ACC112 (cell line): ENCODE measurements at regions not wholly inside any gene's neighbourhood (a gene's known extent, or its start where the extent isn't known, plus 50 kb on each side); places are given as distances from the start of the nearest gene placed in this dataset.

Experiments used
- H2AFZ ChIP-seq: fragments of 200-600 bp; sonication (generic); one replicate; pipeline ENCODE4 v1.6.0; 2017; ENCODE audit warnings: antibody characterized with exemption, low read length; ENCODE audit not compliant: unreplicated experiment
- H3K27ac ChIP-seq: fragments of 200-600 bp; sonication (generic); 2 replicates; pipeline ENCODE4 v1.5.1; 2014; ENCODE audit warnings: low read depth, mild to moderate bottlenecking, antibody characterized with exemption, low read length, moderate library complexity
- H3K27me3 ChIP-seq: fragments of 200-600 bp; sonication (generic); 2 replicates; pipeline ENCODE4 v1.6.1; 2014; ENCODE audit warnings: mild to moderate bottlenecking, antibody characterized with exemption, low read length, moderate library complexity, mixed read lengths; ENCODE audit not compliant: insufficient read depth
- H3K36me3 ChIP-seq: fragments of 200-600 bp; sonication (generic); 2 replicates; pipeline ENCODE4 v1.6.1; 2016; ENCODE audit warnings: mild to moderate bottlenecking, antibody characterized with exemption, low read length, moderate library complexity, mixed read lengths; ENCODE audit not compliant: insufficient read depth
- H3K4me1 ChIP-seq: fragments of 200-600 bp; sonication (generic); one replicate; pipeline ENCODE4 v1.6.1; 2016; ENCODE audit warnings: low read length, mixed read lengths; ENCODE audit not compliant: insufficient read depth, unreplicated experiment, control insufficient read depth
- H3K4me3 ChIP-seq: fragments of 200-600 bp; sonication (generic); 2 replicates; pipeline ENCODE4 v1.5.1; 2014; ENCODE audit warnings: mild to moderate bottlenecking, low read depth, low read length
- H3K79me2 ChIP-seq: fragments of 200-600 bp; sonication (generic); one replicate; pipeline ENCODE4 v1.6.0; 2016; ENCODE audit warnings: low read length; ENCODE audit not compliant: control insufficient read depth, unreplicated experiment, insufficient read depth

- no peak overlapping the region for H3K4me3 ChIP-seq
- no peaks in the 10 kb centered on the region for H3K79me2 ChIP-seq
- no peaks in the 10 kb centered on the region for H3K27me3 ChIP-seq
- no peaks in the 10 kb centered on the region for H3K36me3 ChIP-seq
- no peak overlapping the region for H2AFZ ChIP-seq
- no peaks in the 10 kb centered on the region for H3K4me1 ChIP-seq
- H3K27ac ChIP-seq: no peak overlapping the region
Measured at GRCh38 chr9:106314476-106314875, 548.5 kb upstream of the ZNF462 start.

GRCh38 chr9:106321394-106322180 lies 541.4 kb upstream of the ZNF462 start:
- no peaks in the 10 kb centered on the region for H3K79me2 ChIP-seq
- H2AFZ ChIP-seq: no peak overlapping the region
- H3K27me3 ChIP-seq: no peaks in the 10 kb centered on the region
- no peaks in the 10 kb centered on the region for H3K36me3 ChIP-seq
- no peak overlapping the region for H3K4me3 ChIP-seq
- no peaks in the 10 kb centered on the region for H3K4me1 ChIP-seq
- H3K27ac ChIP-seq: no peak overlapping the region

- no peaks in the 10 kb centered on the region for H3K4me1 ChIP-seq
- H3K27ac ChIP-seq: no peak overlapping the region
- no peaks in the 10 kb centered on the region for H3K27me3 ChIP-seq
- no peak overlapping the region for H2AFZ ChIP-seq
- H3K36me3 ChIP-seq: no peaks in the 10 kb centered on the region
- no peaks in the 10 kb centered on the region for H3K79me2 ChIP-seq
- H3K4me3 ChIP-seq: no peak overlapping the region
Measured at GRCh38 chr9:106322706-106323245, 540.2 kb upstream of the ZNF462 start.

GRCh38 chr9:106324053-106324585 lies 538.8 kb upstream of the ZNF462 start:
- Histone ChIP-seq H3K79me2 (no peaks in the 10 kb centered on the region), H3K4me1 (no peaks in the 10 kb centered on the region), H2AFZ (no peak overlapping the region), H3K27me3 (no peaks in the 10 kb centered on the region), H3K4me3 (no peak overlapping the region), H3K36me3 (no peaks in the 10 kb centered on the region), H3K27ac (no peak overlapping the region)

- H3K27me3 ChIP-seq: no peaks in the 10 kb centered on the region
- no peaks in the 10 kb centered on the region for H3K36me3 ChIP-seq
- no peaks in the 10 kb centered on the region for H3K4me1 ChIP-seq
- no peaks in the 10 kb centered on the region for H3K79me2 ChIP-seq
- H3K4me3 ChIP-seq: no peak overlapping the region
- H2AFZ ChIP-seq: no peak overlapping the region
- no peak overlapping the region for H3K27ac ChIP-seq
Measured at GRCh38 chr9:106324591-106325280, 538.2 kb upstream of the ZNF462 start.

- no peak overlapping the region for H3K27ac ChIP-seq
- H3K27me3 ChIP-seq: no peaks in the 10 kb centered on the region
- H3K36me3 ChIP-seq: no peaks in the 10 kb centered on the region
- H3K79me2 ChIP-seq: no peaks in the 10 kb centered on the region
- no peak overlapping the region for H3K4me3 ChIP-seq
- no peaks in the 10 kb centered on the region for H3K4me1 ChIP-seq
- H2AFZ ChIP-seq: no peak overlapping the region
Measured at GRCh38 chr9:106326493-106326892, 536.5 kb upstream of the ZNF462 start.

- H3K36me3 ChIP-seq: no peaks in the 10 kb centered on the region
- H3K27me3 ChIP-seq: no peaks in the 10 kb centered on the region
- H2AFZ ChIP-seq: no peak overlapping the region
- no peaks in the 10 kb centered on the region for H3K79me2 ChIP-seq
- H3K4me1 ChIP-seq: no peaks in the 10 kb centered on the region
- H3K4me3 ChIP-seq: no peak overlapping the region
- H3K27ac ChIP-seq: no peak overlapping the region
Measured at GRCh38 chr9:106333481-106333880, 529.5 kb upstream of the ZNF462 start.

GRCh38 chr9:106334081-106334480 lies 528.9 kb upstream of the ZNF462 start:
- Histone ChIP-seq H3K4me1 (no peaks in the 10 kb centered on the region), H3K27me3 (no peaks in the 10 kb centered on the region), H2AFZ (no peak overlapping the region), H3K79me2 (no peaks in the 10 kb centered on the region), H3K4me3 (no peak overlapping the region), H3K36me3 (no peaks in the 10 kb centered on the region), H3K27ac (no peak overlapping the region)

GRCh38 chr9:106339882-106340281 lies 523.1 kb upstream of the ZNF462 start:
- Histone ChIP-seq H3K4me3 (no peak overlapping the region), H3K27me3 (no peaks in the 10 kb centered on the region), H2AFZ (no peak overlapping the region), H3K79me2 (no peaks in the 10 kb centered on the region), H3K27ac (no peak overlapping the region), H3K4me1 (no peaks in the 10 kb centered on the region), H3K36me3 (no peaks in the 10 kb centered on the region)

GRCh38 chr9:106350777-106351176 lies 512.2 kb upstream of the ZNF462 start:
- Histone ChIP-seq H3K4me3 (no peak overlapping the region), H3K27ac (no peak overlapping the region)

More at GRCh38 chr9:106350777-106351176, 512.2 kb upstream of the ZNF462 start:
- no peak overlapping the region for H2AFZ ChIP-seq
- no peaks in the 10 kb centered on the region for H3K79me2 ChIP-seq
- H3K27me3 ChIP-seq: no peaks in the 10 kb centered on the region
- H3K36me3 ChIP-seq: no peaks in the 10 kb centered on the region
- H3K4me1 ChIP-seq: no peaks in the 10 kb centered on the region
